Adrenal gland (tissue), 5 donors: ENCODE measurements at regions not wholly inside any gene's neighbourhood (a gene's known extent, or its start where the extent isn't known, plus 50 kb on each side); places are given as distances from the start of the nearest gene placed in this dataset.

Experiments
- POLR2A ChIP-seq, 2 donors: fragments of 450-650 bp; IDR thresholded peaks; one replicate each; pipeline ENCODE4 v1.6.1; 2017; ENCODE audit warnings: antibody characterized with exemption in 2 of 2, mild to moderate bottlenecking in 2 of 2, moderate library complexity in 1 of 2
- TF ChIP-seq, protein P1 (sequence below), 6 experiments: fragments of 450-650 bp in 4 of 6; fragments of 200-600 bp in 2 of 6; sonication (generic) in 1 of 6; IDR thresholded peaks; 1 replicate in 5 of 6; 2 replicates in 1 of 6; pipeline versions ENCODE4 v1.5.1 to v1.8.0; 2016 to 2021; ENCODE audit warnings: antibody characterized with exemption in 6 of 6, mild to moderate bottlenecking in 2 of 6, moderate library complexity in 1 of 6
- donor health status: DM: no; HTN: no; CAD: no.

GRCh38 chr21:27224169-27224568, 257.3 kb upstream of the ADAMTS5 start:
- TF ChIP-seq POLR2A (IDR thresholded peaks at IDR 0.05), result no peak
- TF ChIP-seq, protein P1, sequence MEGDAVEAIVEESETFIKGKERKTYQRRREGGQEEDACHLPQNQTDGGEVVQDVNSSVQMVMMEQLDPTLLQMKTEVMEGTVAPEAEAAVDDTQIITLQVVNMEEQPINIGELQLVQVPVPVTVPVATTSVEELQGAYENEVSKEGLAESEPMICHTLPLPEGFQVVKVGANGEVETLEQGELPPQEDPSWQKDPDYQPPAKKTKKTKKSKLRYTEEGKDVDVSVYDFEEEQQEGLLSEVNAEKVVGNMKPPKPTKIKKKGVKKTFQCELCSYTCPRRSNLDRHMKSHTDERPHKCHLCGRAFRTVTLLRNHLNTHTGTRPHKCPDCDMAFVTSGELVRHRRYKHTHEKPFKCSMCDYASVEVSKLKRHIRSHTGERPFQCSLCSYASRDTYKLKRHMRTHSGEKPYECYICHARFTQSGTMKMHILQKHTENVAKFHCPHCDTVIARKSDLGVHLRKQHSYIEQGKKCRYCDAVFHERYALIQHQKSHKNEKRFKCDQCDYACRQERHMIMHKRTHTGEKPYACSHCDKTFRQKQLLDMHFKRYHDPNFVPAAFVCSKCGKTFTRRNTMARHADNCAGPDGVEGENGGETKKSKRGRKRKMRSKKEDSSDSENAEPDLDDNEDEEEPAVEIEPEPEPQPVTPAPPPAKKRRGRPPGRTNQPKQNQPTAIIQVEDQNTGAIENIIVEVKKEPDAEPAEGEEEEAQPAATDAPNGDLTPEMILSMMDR (IDR thresholded peaks at IDR 0.05), result no peak
